LNCaP clone FGC (cell line): ENCODE measurements at regions not wholly inside any gene's neighbourhood (a gene's known extent, or its start where the extent isn't known, plus 50 kb on each side); places are given as distances from the start of the nearest gene placed in this dataset.
A peak's percentile ranks its signal among the peaks of the same experiment; 100 is the strongest.
"Not testable (repeated sequence)": the region's sequence is repeated elsewhere in the genome, so short reads cannot be mapped to it uniquely, and the experiment has no call there.

Experiments used
- DNase-seq: peaks from one replicate; pipeline ENCODE4 v3.0.0-alpha.2; 2011; ENCODE audit warnings: low read depth
- H3K4me3 ChIP-seq: 2 replicates; pipeline ENCODE4 v1.5.1; 2011; ENCODE audit warnings: mild to moderate bottlenecking, low read depth, low read length, control low read depth
- TF ChIP-seq, protein P1 (sequence below): IDR thresholded peaks from 2 replicates; pipeline ENCODE4 v1.5.1; 2012; ENCODE audit warnings: mild to moderate bottlenecking; ENCODE audit not compliant: control insufficient read depth, insufficient read depth; ENCODE audit errors: extremely low read depth

- TF ChIP-seq, protein P1, sequence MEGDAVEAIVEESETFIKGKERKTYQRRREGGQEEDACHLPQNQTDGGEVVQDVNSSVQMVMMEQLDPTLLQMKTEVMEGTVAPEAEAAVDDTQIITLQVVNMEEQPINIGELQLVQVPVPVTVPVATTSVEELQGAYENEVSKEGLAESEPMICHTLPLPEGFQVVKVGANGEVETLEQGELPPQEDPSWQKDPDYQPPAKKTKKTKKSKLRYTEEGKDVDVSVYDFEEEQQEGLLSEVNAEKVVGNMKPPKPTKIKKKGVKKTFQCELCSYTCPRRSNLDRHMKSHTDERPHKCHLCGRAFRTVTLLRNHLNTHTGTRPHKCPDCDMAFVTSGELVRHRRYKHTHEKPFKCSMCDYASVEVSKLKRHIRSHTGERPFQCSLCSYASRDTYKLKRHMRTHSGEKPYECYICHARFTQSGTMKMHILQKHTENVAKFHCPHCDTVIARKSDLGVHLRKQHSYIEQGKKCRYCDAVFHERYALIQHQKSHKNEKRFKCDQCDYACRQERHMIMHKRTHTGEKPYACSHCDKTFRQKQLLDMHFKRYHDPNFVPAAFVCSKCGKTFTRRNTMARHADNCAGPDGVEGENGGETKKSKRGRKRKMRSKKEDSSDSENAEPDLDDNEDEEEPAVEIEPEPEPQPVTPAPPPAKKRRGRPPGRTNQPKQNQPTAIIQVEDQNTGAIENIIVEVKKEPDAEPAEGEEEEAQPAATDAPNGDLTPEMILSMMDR, result no peak
- no peak overlapping the region for H3K4me3 ChIP-seq
- peak; percentile 79 for DNase-seq
These were observed 53.9 kb upstream of the RCE1 start for GRCh38 chr11:66789097-66789890.

GRCh38 chr11:66787934-66788758, 55.1 kb upstream of the RCE1 start:
- TF ChIP-seq, protein P1, result no peak
- peak; percentile 86 for DNase-seq
- peak overlapping the region; percentile 27 for H3K4me3 ChIP-seq

- DNase-seq, result no peak
- TF ChIP-seq, protein P1, result no peak
- H3K4me3 ChIP-seq, result no peak overlapping the region
These were observed 55.6 kb upstream of the SPTBN2 start for GRCh38 chr11:66784575-66784974.

- no peak for DNase-seq
- TF ChIP-seq, protein P1, result no peak
- no peak overlapping the region for H3K4me3 ChIP-seq
These were observed 53.7 kb upstream of the SPTBN2 start for GRCh38 chr11:66782726-66783125.

GRCh38 chr11:66779651-66780050, 50.6 kb upstream of the SPTBN2 start:
- DNase-seq, H3K4me3 ChIP-seq: not testable (repeated sequence)
